OCI-M2 (cell line): ENCODE measurements at regions not wholly inside any gene's neighbourhood (a gene's known extent, or its start where the extent isn't known, plus 50 kb on each side); places are given as distances from the start of the nearest gene placed in this dataset.

Experiments used
- DNase-seq: peaks from one replicate; lab custom pipeline; 2025; ENCODE audit not compliant: unreplicated experiment; lab: John Stamatoyannopoulos, UW

GRCh38 chr2:146228466-146229058, 1616.3 kb upstream of the ACVR2A start:
- no peak for DNase-seq

GRCh38 chr2:146228020-146228393, 1616.8 kb upstream of the ACVR2A start:
- no peak for DNase-seq

- DNase-seq, result no peak
Measured at GRCh38 chr2:146227152-146228019, 1617.4 kb upstream of the ACVR2A start.

GRCh38 chr2:146226077-146226476, 1618.8 kb upstream of the ACVR2A start:
- DNase-seq, result no peak

- no peak for DNase-seq
Measured at GRCh38 chr2:146221826-146222225, 1623.0 kb upstream of the ACVR2A start.

- DNase-seq, result no peak
Measured at GRCh38 chr2:146220957-146221356, 1623.9 kb upstream of the ACVR2A start.

GRCh38 chr2:146214394-146214929, 1630.4 kb upstream of the ACVR2A start:
- DNase-seq, result no peak

GRCh38 chr2:146213674-146214073, 1631.2 kb upstream of the ACVR2A start:
- DNase-seq, result no peak

- DNase-seq, result no peak
Measured at GRCh38 chr2:146212602-146213001, 1632.2 kb upstream of the ACVR2A start.

- DNase-seq, result no peak
Measured at GRCh38 chr2:146209842-146210275, 1635.0 kb upstream of the ACVR2A start.

- DNase-seq, result no peak
Measured at GRCh38 chr2:146207901-146208300, 1636.9 kb upstream of the ACVR2A start.

GRCh38 chr2:146207417-146207816, 1637.4 kb upstream of the ACVR2A start:
- no peak for DNase-seq

GRCh38 chr2:146203064-146203624, 1641.7 kb upstream of the ACVR2A start:
- DNase-seq, result no peak

- DNase-seq, result no peak
Measured at GRCh38 chr2:146193619-146194018, 1651.2 kb upstream of the ACVR2A start.

GRCh38 chr2:146189541-146189940, 1655.3 kb upstream of the ACVR2A start:
- no peak for DNase-seq

- DNase-seq, result no peak
Measured at GRCh38 chr2:146173934-146174333, 1654.0 kb upstream of the ZEB2 start.

GRCh38 chr2:146161256-146161882, 1641.5 kb upstream of the ZEB2 start:
- DNase-seq, result no peak

- no peak for DNase-seq
Measured at GRCh38 chr2:146158072-146158674, 1638.3 kb upstream of the ZEB2 start.

GRCh38 chr2:146147448-146148012, 1627.6 kb upstream of the ZEB2 start:
- no peak for DNase-seq

GRCh38 chr2:146143971-146144370, 1624.1 kb upstream of the ZEB2 start:
- no peak for DNase-seq

- no peak for DNase-seq
Measured at GRCh38 chr2:146138820-146139219, 1618.9 kb upstream of the ZEB2 start.
